ENCODE measurements at regions not wholly inside any gene's neighbourhood (a gene's known extent, or its start where the extent isn't known, plus 50 kb on each side); places are given as distances from the start of the nearest gene placed in this dataset.
A peak's percentile ranks its signal among the peaks of the same experiment; 100 is the strongest.

GRCh38 chr5:125338440-125339174 is 592.2 kb upstream of the ZNF608 start:
- no peaks in the 10 kb centered on the region for H3K36me3 ChIP-seq
- 77% methylated on average over 2 of the region's 2 CpGs for WGBS
- H3K27ac ChIP-seq (replicated peaks in 1 of 4) = no peak overlapping the region
- no peak overlapping the region for H3K4me3 ChIP-seq
- no peak for DNase-seq (ENCODE audit: extremely low spot score)
- intact Hi-C loops (cut with DNase I) = no loop called here
- H3K4me1 ChIP-seq = peaks cover 0 to 18% (median 16%) of the 10 kb centered on the region in 4 donors
- H3K9me3 ChIP-seq = no peaks in the 10 kb centered on the region
- H3K27me3 ChIP-seq = no peaks in the 10 kb centered on the region
- TF ChIP-seq CTCF (IDR thresholded peaks at IDR 0.05) (no peak), EP300 (IDR thresholded peaks at IDR 0.05) (no peak), POLR2A (IDR thresholded peaks at IDR 0.05; ENCODE audit: low read depth) (no peak), POLR2AphosphoS5 (IDR thresholded peaks at IDR 0.05) (no peak)

GRCh38 chr5:125341436-125341835 is 595.0 kb upstream of the ZNF608 start:
- no peak overlapping the region for H3K27ac ChIP-seq (replicated peaks in 1 of 4)
- WGBS = 95% methylated on average over 1 of the region's 1 CpG
- H3K9me3 ChIP-seq = no peaks in the 10 kb centered on the region
- no peaks in the 10 kb centered on the region for H3K27me3 ChIP-seq
- H3K4me3 ChIP-seq = no peak overlapping the region
- H3K36me3 ChIP-seq = no peaks in the 10 kb centered on the region
- TF ChIP-seq CTCF (IDR thresholded peaks at IDR 0.05) (no peak), EP300 (IDR thresholded peaks at IDR 0.05) (no peak), POLR2A (IDR thresholded peaks at IDR 0.05; ENCODE audit: low read depth) (no peak), POLR2AphosphoS5 (IDR thresholded peaks at IDR 0.05) (no peak)
- H3K4me1 ChIP-seq = peaks cover 0 to 15% (median 10%) of the 10 kb centered on the region in 4 donors
- DNase-seq (ENCODE audit: extremely low spot score) = no peak
- intact Hi-C loops (cut with DNase I) = no loop called here

- Histone ChIP-seq H3K36me3 (no peaks in the 10 kb centered on the region), H3K27ac (replicated peaks in 1 of 4) (no peak overlapping the region), H3K4me3 (no peak overlapping the region), H3K27me3 (no peaks in the 10 kb centered on the region), H3K9me3 (no peaks in the 10 kb centered on the region), H3K4me1 (peaks cover 0 to 15% (median 9%) of the 10 kb centered on the region in 4 donors)
- DNase-seq (ENCODE audit: extremely low spot score) = no peak
- TF ChIP-seq EP300 (IDR thresholded peaks at IDR 0.05) = no peak
- TF ChIP-seq CTCF (IDR thresholded peaks at IDR 0.05) = no peak
- no peak for TF ChIP-seq POLR2AphosphoS5 (IDR thresholded peaks at IDR 0.05)
- no peak for TF ChIP-seq POLR2A (IDR thresholded peaks at IDR 0.05; ENCODE audit: low read depth)
- intact Hi-C loops (cut with DNase I) = no loop called here
- 51% methylated on average over 2 of the region's 2 CpGs for WGBS
These were observed 596.6 kb upstream of the ZNF608 start for GRCh38 chr5:125343015-125343414.

GRCh38 chr5:125346316-125346715 is 599.9 kb upstream of the ZNF608 start:
- WGBS = 84% methylated on average over 5 of the region's 5 CpGs
- peak overlapping the region in 1 of 4 donors; percentile 24 for H3K27ac ChIP-seq (replicated peaks in 1 of 4)

More at GRCh38 chr5:125346316-125346715, 599.9 kb upstream of the ZNF608 start:
- H3K9me3 ChIP-seq = no peaks in the 10 kb centered on the region
- H3K36me3 ChIP-seq = no peaks in the 10 kb centered on the region
- H3K4me1 ChIP-seq = peaks cover 7 to 34% (median 28%) of the 10 kb centered on the region in 4 donors
- no peaks in the 10 kb centered on the region for H3K27me3 ChIP-seq
- no peak overlapping the region for H3K4me3 ChIP-seq
- DNase-seq (ENCODE audit: extremely low spot score) = no peak
- no peak for TF ChIP-seq POLR2AphosphoS5 (IDR thresholded peaks at IDR 0.05)
- no peak for TF ChIP-seq EP300 (IDR thresholded peaks at IDR 0.05)
- TF ChIP-seq POLR2A (IDR thresholded peaks at IDR 0.05; ENCODE audit: low read depth) = no peak
- TF ChIP-seq CTCF (IDR thresholded peaks at IDR 0.05) = no peak
- intact Hi-C loops (cut with DNase I) = no loop called here

Data from esophagus muscularis mucosa (tissue), 4 donors.